Loucy (cell line): ENCODE measurements at regions not wholly inside any gene's neighbourhood (a gene's known extent, or its start where the extent isn't known, plus 50 kb on each side); places are given as distances from the start of the nearest gene placed in this dataset.

Experiments
- H2AFZ ChIP-seq: fragments of 200-600 bp; sonication (generic); 2 replicates; pipeline ENCODE4 v1.6.0; 2016; ENCODE audit warnings: antibody characterized with exemption, mild to moderate bottlenecking, low read length, moderate library complexity
- H3F3A ChIP-seq: fragments of 200-600 bp; 2 replicates; pipeline ENCODE4 v1.6.0; 2016; ENCODE audit warnings: antibody characterized with exemption, low read depth, mild to moderate bottlenecking
- H3K27me3 ChIP-seq: fragments of 200-600 bp; sonication (generic); 2 replicates; pipeline ENCODE4 v1.6.1; 2014; ENCODE audit warnings: low read length, mild to moderate bottlenecking; ENCODE audit not compliant: insufficient read depth, poor library complexity, severe bottlenecking
- H3K36me3 ChIP-seq: fragments of 200-600 bp; sonication (generic); 2 replicates; pipeline ENCODE4 v1.6.1; 2016; ENCODE audit warnings: low read length; ENCODE audit not compliant: insufficient read depth
- H3K4me1 ChIP-seq: fragments of 200-600 bp; sonication (generic); 2 replicates; pipeline ENCODE4 v1.5.1; 2014; ENCODE audit warnings: low read length, mild to moderate bottlenecking; ENCODE audit not compliant: insufficient read depth, poor library complexity, severe bottlenecking
- H3K4me2 ChIP-seq: fragments of 200-600 bp; sonication (generic); 2 replicates; pipeline ENCODE4 v1.6.0; 2014; ENCODE audit warnings: antibody characterized with exemption, low read length, low read depth, mild to moderate bottlenecking; ENCODE audit not compliant: poor library complexity, severe bottlenecking
- H3K4me3 ChIP-seq: fragments of 200-600 bp; sonication (generic); 2 replicates; pipeline ENCODE4 v1.5.1; 2014; ENCODE audit warnings: low read length, mild to moderate bottlenecking, mixed read lengths; ENCODE audit not compliant: poor library complexity, severe bottlenecking
- H3K79me2 ChIP-seq: fragments of 200-600 bp; sonication (generic); 2 replicates; pipeline ENCODE4 v1.6.1; 2014; ENCODE audit warnings: low read length; ENCODE audit not compliant: insufficient read depth
- H3K9ac ChIP-seq: fragments of 200-600 bp; sonication (generic); 2 replicates; pipeline ENCODE4 v1.6.0; 2014; ENCODE audit warnings: mild to moderate bottlenecking, low read depth, low read length, moderate library complexity; ENCODE audit not compliant: poor library complexity, severe bottlenecking
- H3K9me2 ChIP-seq: fragments of 200-600 bp; sonication (generic); replicated peaks from 2 replicates; pipeline ENCODE4 v1.6.1; 2016; ENCODE audit warnings: low read depth, low read length, mixed read lengths
- H3K9me3 ChIP-seq: fragments of 200-600 bp; sonication (generic); 2 replicates; pipeline ENCODE4 v1.6.1; 2014; ENCODE audit warnings: mild to moderate bottlenecking, antibody characterized with exemption, low read length, low read depth; ENCODE audit not compliant: insufficient read depth
- H4K20me1 ChIP-seq: fragments of 200-600 bp; sonication (generic); 2 replicates; pipeline ENCODE4 v1.6.0; 2014; ENCODE audit warnings: antibody characterized with exemption, low read length, mild to moderate bottlenecking; ENCODE audit not compliant: insufficient read depth, poor library complexity, severe bottlenecking
- EZH2phosphoT487 ChIP-seq: fragments of 200-600 bp; IDR thresholded peaks from 2 replicates; pipeline ENCODE4 v1.6.1; 2018; ENCODE audit warnings: antibody characterized with exemption, mild to moderate bottlenecking, moderate library complexity, borderline replicate concordance
- TF ChIP-seq, protein P1 (sequence below): fragments of 200-600 bp; sonication (generic); conservative IDR thresholded peaks from 2 replicates; pipeline ENCODE4 v1.5.1; 2014; ENCODE audit warnings: mild to moderate bottlenecking, antibody characterized with exemption, low read length

DNA sequence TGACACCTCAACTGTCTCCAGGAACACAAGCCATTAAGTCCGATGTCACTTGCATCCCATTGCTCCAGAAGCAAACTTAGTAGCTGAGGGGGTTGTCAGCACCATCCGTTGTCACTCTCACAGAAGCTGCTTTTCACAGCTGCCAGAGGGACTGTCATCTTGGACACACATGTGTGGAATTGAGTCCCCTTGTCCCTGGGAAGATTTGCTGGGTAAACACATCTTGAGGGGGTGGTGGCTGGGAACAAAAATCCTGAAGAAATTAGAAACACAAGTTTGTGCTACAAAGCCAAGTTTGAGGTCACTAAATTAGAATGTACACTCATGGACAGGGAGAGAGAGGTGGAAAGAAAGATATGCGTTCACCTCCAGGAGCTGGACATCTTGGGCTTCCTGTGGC lies 55.2 kb upstream of the ADRA1B start:
- no peaks in the 10 kb centered on the region for H3K4me1 ChIP-seq
- H3F3A ChIP-seq: no peaks in the 10 kb centered on the region
- H3K9me3 ChIP-seq: no peaks in the 10 kb centered on the region
- no peak overlapping the region for H2AFZ ChIP-seq
- no peaks in the 10 kb centered on the region for H3K27me3 ChIP-seq
- no peaks in the 10 kb centered on the region for H3K79me2 ChIP-seq
- H3K9ac ChIP-seq: no peak overlapping the region
- no peak for TF ChIP-seq EZH2phosphoT487
- TF ChIP-seq, protein P1, sequence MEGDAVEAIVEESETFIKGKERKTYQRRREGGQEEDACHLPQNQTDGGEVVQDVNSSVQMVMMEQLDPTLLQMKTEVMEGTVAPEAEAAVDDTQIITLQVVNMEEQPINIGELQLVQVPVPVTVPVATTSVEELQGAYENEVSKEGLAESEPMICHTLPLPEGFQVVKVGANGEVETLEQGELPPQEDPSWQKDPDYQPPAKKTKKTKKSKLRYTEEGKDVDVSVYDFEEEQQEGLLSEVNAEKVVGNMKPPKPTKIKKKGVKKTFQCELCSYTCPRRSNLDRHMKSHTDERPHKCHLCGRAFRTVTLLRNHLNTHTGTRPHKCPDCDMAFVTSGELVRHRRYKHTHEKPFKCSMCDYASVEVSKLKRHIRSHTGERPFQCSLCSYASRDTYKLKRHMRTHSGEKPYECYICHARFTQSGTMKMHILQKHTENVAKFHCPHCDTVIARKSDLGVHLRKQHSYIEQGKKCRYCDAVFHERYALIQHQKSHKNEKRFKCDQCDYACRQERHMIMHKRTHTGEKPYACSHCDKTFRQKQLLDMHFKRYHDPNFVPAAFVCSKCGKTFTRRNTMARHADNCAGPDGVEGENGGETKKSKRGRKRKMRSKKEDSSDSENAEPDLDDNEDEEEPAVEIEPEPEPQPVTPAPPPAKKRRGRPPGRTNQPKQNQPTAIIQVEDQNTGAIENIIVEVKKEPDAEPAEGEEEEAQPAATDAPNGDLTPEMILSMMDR: no peak
- no peak overlapping the region for H3K4me3 ChIP-seq
- H3K9me2 ChIP-seq: no peaks in the 10 kb centered on the region
- H4K20me1 ChIP-seq: no peaks in the 10 kb centered on the region
- no peaks in the 10 kb centered on the region for H3K36me3 ChIP-seq
- no peak overlapping the region for H3K4me2 ChIP-seq

DNA sequence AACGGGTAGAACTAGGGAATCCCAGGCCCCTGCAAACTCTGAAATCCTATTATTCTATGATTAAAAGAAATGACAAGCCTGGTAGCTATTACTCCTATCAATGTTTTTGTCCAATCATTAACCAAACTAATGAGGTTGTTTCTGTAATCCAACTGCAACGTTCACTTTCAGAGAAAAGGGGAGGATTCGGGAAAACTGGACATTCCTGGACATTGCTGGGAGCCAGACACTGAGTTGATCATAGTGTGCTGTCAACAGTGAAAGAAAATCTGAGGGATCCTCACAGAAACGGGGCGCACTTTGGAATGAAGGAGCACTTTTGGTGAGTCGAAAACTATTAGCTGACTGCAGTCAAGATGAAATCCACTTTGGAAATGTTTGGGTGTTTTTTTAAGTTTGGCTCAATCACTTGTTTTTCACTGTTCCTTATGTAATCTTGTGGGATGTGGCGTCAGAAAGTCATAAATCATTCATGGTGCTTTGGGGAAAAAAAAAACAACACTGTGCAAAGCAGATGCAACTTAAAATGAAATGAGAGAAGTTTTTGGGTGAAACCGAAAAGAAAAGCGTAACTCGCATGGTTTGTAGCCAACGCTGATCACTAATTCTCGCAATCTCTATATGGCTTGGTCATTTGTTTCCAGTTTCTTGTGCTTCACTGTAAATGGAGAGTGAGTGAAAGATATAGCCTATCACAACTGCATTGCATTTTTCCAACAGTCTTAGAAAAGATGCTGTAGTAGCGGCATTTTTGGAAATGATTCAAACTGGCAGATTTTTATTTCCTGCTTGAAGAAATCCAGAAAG lies 51.2 kb upstream of the ADRA1B start:
- Histone ChIP-seq H3K4me2 (no peak overlapping the region), H3K79me2 (no peaks in the 10 kb centered on the region), H3K9ac (no peak overlapping the region), H3K4me3 (no peak overlapping the region), H2AFZ (no peak overlapping the region), H3K9me2 (no peaks in the 10 kb centered on the region), H3K27me3 (no peaks in the 10 kb centered on the region), H4K20me1 (no peaks in the 10 kb centered on the region), H3F3A (no peaks in the 10 kb centered on the region), H3K36me3 (no peaks in the 10 kb centered on the region), H3K9me3 (no peaks in the 10 kb centered on the region), H3K4me1 (no peaks in the 10 kb centered on the region)
- TF ChIP-seq, protein P1: no peak
- TF ChIP-seq EZH2phosphoT487: no peak

DNA sequence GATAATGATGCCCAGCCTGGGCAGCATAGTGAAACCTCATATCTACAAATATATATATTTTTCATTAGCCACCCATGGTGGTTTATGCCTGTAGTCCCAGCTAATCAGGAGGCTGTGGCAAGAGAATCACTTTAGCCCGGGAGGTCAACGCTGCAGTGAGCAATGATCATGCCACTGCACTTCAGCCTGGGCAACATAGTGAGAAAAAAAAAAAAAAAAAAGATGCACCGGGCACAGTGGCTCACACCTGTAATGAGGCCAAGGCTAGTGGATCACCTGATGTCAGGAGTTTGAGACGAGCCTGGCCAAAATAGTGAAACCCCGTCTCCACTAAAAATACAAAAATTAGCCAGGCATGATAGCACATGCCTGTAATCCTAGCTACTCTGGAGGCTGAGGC lies 50.2 kb upstream of the ADRA1B start:
- H3K9me3 ChIP-seq: no peaks in the 10 kb centered on the region
- H3K27me3 ChIP-seq: no peaks in the 10 kb centered on the region
- no peak for TF ChIP-seq EZH2phosphoT487
- TF ChIP-seq, protein P1: no peak

More for the DNA sequence above, 50.2 kb upstream of the ADRA1B start:
- no peaks in the 10 kb centered on the region for H3K36me3 ChIP-seq
- no peaks in the 10 kb centered on the region for H3K4me1 ChIP-seq
- H4K20me1 ChIP-seq: no peaks in the 10 kb centered on the region
- no peaks in the 10 kb centered on the region for H3F3A ChIP-seq
- no peaks in the 10 kb centered on the region for H3K9me2 ChIP-seq
- H3K4me2 ChIP-seq: no peak overlapping the region
- H3K79me2 ChIP-seq: no peaks in the 10 kb centered on the region
- H2AFZ ChIP-seq: no peak overlapping the region
- H3K4me3 ChIP-seq: no peak overlapping the region
- no peak overlapping the region for H3K9ac ChIP-seq
